ENCODE measurements at regions not wholly inside any gene's neighbourhood (a gene's known extent, or its start where the extent isn't known, plus 50 kb on each side); places are given as distances from the start of the nearest gene placed in this dataset.

DNA sequence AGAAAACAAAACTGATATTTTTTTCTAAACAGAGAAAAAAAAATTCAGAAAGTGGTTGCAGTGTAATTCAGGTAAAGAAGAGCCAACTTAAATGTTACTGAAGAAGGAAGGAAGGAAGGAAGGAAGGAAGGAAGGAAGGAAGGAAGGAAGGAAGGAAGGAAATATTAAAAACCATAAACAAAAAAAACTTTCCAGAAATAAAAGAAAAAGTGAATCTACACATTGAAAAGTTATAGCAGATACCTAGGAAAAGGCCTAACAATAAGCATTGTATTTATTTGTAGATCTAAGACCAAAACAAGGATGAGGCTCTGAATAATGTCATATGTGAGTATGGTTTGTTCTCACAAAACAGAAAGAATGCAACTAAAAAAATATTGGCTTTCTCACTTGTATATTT, 345.4 kb upstream of the NR5A2 start:
- H3K27ac ChIP-seq: no peak overlapping the region
- TF ChIP-seq, protein P1, sequence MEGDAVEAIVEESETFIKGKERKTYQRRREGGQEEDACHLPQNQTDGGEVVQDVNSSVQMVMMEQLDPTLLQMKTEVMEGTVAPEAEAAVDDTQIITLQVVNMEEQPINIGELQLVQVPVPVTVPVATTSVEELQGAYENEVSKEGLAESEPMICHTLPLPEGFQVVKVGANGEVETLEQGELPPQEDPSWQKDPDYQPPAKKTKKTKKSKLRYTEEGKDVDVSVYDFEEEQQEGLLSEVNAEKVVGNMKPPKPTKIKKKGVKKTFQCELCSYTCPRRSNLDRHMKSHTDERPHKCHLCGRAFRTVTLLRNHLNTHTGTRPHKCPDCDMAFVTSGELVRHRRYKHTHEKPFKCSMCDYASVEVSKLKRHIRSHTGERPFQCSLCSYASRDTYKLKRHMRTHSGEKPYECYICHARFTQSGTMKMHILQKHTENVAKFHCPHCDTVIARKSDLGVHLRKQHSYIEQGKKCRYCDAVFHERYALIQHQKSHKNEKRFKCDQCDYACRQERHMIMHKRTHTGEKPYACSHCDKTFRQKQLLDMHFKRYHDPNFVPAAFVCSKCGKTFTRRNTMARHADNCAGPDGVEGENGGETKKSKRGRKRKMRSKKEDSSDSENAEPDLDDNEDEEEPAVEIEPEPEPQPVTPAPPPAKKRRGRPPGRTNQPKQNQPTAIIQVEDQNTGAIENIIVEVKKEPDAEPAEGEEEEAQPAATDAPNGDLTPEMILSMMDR (conservative IDR thresholded peaks at IDR 0.05): no peak

DNA sequence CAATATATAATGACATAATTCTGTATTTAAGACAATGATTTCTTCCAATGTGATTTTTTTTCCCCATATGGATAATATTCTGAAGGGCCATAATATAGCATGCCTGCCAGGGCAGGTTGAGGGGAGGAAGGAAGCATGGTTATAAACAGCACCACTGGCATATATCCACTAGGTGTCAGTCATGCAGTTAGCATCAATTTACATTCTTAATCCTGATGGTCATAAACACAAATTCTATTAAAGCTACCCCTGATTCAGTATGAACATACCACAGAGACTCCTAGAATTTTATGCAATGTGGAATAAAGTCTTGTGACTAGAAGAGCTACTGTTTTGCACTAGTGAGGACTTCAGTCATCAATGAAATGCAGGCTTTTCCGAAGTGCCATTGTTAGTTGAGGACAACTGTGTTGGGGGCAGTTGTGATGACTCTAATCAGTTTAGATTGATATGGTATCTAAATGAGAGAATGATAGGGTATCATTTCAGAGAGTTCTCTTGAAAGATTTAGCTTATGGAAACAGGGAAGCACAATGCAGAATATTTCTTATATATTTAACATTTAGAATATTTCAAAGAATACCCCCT, 342.7 kb upstream of the NR5A2 start:
- no peak overlapping the region for H3K27ac ChIP-seq
- TF ChIP-seq, protein P1 (conservative IDR thresholded peaks at IDR 0.05): peak; percentile 89

DNA sequence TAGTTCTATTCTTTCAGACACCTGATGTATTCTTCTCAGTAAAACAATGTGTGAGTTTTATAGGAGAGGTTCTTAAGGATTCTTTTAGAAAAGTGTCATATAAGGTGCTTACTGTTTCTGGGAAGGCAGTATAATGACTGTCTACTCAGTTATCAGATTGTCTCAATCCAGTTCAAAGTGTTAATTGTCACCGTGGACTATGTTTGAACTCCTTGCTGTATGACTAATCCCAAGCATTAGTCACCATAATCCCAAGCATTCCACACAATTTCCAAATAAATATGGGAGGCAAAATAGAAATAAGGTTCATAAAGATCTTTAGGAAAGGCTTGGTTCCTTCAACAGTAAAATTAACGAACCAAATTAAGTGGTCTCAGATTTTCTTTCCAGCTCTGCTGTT, 342.1 kb upstream of the NR5A2 start:
- TF ChIP-seq, protein P1 (conservative IDR thresholded peaks at IDR 0.05): no peak
- no peak overlapping the region for H3K27ac ChIP-seq

DNA sequence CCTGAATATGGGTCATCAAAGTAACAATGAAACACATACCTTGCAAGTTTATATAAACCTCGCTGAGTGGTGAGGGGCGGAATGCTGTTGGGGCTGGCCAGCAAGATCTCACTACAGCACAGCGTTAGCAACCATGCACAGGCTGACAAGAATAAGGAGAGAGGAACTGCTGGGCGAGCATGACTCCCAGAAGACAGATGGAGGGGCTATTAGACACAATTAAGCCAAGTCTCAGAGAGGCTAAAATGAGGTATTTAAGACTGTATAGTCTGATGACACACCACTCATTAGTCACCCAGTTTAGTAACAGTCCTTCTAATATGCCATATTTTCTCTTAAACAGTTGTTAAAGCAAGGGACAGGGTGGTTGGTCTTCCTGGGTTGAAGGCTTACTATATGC, 340.2 kb upstream of the NR5A2 start:
- no peak overlapping the region for H3K27ac ChIP-seq
- TF ChIP-seq, protein P1 (conservative IDR thresholded peaks at IDR 0.05): no peak

DNA sequence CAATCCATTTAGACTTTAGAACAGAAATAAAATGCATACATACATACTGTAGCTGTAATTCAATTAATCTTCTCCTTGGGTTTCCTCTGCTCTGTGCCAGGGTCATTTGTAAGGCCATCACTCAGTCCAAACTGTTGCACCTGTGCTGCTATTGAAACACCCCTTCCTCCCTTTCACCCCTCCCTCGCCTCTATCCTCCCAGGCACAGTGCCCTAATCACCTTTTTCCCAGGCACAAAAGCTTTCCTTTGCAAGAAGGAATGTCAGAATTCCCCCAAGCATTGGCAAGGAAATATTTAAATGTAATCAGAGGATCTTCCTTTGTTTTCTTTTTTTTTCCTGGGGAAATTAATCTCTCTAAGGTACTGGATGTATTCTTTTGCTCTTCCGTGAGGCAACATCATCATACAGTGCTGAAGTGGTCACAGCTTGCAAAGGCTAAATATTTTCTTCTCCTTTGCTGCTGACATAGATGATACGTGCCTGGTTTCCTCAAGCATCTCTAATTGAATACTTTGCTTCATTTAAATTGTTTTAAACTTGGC, 339.3 kb upstream of the NR5A2 start:
- H3K27ac ChIP-seq: no peak overlapping the region
- TF ChIP-seq, protein P1 (conservative IDR thresholded peaks at IDR 0.05): no peak

DNA sequence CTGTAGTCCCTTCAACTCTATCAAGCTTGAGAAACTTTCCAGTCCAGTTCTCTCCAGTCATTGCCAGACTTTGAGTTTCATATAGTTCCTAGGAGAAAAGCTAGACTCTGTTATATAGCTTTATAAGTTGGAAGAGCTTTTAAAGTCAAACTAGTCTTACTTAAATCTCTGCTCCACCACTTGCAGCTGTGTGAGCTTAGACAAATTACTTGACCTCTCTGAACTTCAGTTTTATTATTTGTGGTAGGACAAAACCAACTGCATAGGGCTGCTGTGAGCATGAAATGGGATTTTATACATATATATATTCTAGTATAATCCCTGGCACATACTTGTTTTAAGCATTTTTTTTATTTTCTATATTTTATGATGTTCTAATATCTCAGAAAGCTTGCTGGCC, 338.7 kb upstream of the NR5A2 start:
- TF ChIP-seq, protein P1 (conservative IDR thresholded peaks at IDR 0.05): no peak

DNA sequence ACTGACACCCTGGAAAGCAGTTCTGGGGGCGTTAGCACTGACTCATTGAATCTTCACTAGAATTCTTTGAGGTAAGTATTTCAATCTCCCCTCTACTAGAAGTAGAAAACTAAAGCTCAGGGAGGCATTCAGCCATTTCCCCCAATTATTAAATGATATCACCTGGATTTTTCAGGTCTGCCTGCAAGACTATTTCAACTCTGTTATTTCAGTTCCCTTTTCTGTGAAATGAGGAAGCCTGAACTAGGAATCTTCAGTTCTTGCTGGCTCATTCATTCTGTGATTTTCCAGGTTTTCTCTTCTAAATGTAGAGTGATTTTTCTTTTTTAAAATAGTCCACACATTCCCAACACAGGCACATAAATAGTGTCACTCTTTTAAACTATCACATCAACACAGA, 337.0 kb upstream of the NR5A2 start:
- peak overlapping the region; percentile 66; the same call in 1 of the 2 replicates for H3K27ac ChIP-seq
- TF ChIP-seq, protein P1 (conservative IDR thresholded peaks at IDR 0.05): no peak

More for the DNA sequence above, 338.7 kb upstream of the NR5A2 start:
- no peak overlapping the region for H3K27ac ChIP-seq

All from VCaP (cell line).